Hepatocyte (in vitro differentiated cells): ENCODE measurements at regions not wholly inside any gene's neighbourhood (a gene's known extent, or its start where the extent isn't known, plus 50 kb on each side); places are given as distances from the start of the nearest gene placed in this dataset.

Experiments used
- CTCF ChIP-seq: fragments of 200-600 bp; sonication (generic); IDR thresholded peaks from 2 replicates; pipeline ENCODE4 v1.5.1; 2016; ENCODE audit warnings: antibody characterized with exemption, mild to moderate bottlenecking; ENCODE audit not compliant: poor library complexity
- EZH2phosphoT487 ChIP-seq: fragments of 200-600 bp; sonication (generic); IDR thresholded peaks from one replicate; pipeline ENCODE4 v1.6.1; 2018; ENCODE audit warnings: antibody characterized with exemption, mild to moderate bottlenecking, low read depth, moderate library complexity; ENCODE audit not compliant: unreplicated experiment, severe bottlenecking

- TF ChIP-seq CTCF, result no peak
- TF ChIP-seq EZH2phosphoT487, result no peak
Measured at GRCh38 chr7:12898004-12898403, 210.6 kb downstream of the ARL4A start.
